Thyroid gland (tissue), 4 donors: ENCODE measurements at regions not wholly inside any gene's neighbourhood (a gene's known extent, or its start where the extent isn't known, plus 50 kb on each side); places are given as distances from the start of the nearest gene placed in this dataset.

ENCODE experiments used
- POLR2A ChIP-seq, 2 donors: fragments of 450-650 bp; IDR thresholded peaks; one replicate each; pipeline ENCODE4 v1.6.1; 2017; ENCODE audit warnings: antibody characterized with exemption in 2 of 2, mild to moderate bottlenecking in 2 of 2, moderate library complexity in 1 of 2
- TF ChIP-seq, protein P1 (sequence below), 6 experiments: fragments of 200-600 bp in 3 of 6; fragments of 450-650 bp in 3 of 6; sonication (generic) in 3 of 6; IDR thresholded peaks; one replicate each; pipeline ENCODE4 v1.5.1; 2016 to 2019; ENCODE audit warnings: antibody characterized with exemption in 6 of 6, mild to moderate bottlenecking in 2 of 6, inconsistent platforms in 1 of 6, moderate library complexity in 1 of 6

DNA sequence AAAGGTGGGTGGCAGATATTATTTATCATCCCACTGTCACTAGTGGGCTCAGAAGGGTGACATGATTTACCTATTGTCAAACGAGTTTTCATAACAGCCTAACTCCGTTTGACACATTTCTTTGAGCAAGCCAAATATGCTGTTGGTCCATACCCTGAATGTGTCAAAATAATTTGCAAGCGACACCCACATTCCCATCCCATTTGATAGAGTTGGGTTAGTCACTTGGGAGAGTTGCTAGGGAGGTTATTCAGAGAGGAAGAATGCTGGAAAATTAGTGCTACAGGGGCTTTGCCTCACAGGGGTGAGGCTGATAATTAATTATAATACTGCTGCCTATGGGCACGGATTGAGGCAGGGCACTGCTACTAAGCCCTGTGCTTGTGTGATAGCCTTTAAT, 98.5 kb upstream of the FHIT start:
- TF ChIP-seq, protein P1, sequence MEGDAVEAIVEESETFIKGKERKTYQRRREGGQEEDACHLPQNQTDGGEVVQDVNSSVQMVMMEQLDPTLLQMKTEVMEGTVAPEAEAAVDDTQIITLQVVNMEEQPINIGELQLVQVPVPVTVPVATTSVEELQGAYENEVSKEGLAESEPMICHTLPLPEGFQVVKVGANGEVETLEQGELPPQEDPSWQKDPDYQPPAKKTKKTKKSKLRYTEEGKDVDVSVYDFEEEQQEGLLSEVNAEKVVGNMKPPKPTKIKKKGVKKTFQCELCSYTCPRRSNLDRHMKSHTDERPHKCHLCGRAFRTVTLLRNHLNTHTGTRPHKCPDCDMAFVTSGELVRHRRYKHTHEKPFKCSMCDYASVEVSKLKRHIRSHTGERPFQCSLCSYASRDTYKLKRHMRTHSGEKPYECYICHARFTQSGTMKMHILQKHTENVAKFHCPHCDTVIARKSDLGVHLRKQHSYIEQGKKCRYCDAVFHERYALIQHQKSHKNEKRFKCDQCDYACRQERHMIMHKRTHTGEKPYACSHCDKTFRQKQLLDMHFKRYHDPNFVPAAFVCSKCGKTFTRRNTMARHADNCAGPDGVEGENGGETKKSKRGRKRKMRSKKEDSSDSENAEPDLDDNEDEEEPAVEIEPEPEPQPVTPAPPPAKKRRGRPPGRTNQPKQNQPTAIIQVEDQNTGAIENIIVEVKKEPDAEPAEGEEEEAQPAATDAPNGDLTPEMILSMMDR (IDR thresholded peaks at IDR 0.05) = no peak
- no peak for TF ChIP-seq POLR2A (IDR thresholded peaks at IDR 0.05)
